Activated gamma-delta T cell treated with anti-CD3 and anti-CD28 coated beads, Interleukin-2, amount 50 U/mL, for 16 hours (primary cell): ENCODE measurements at regions not wholly inside any gene's neighbourhood (a gene's known extent, or its start where the extent isn't known, plus 50 kb on each side); places are given as distances from the start of the nearest gene placed in this dataset.

Experiments
- DNase-seq: peaks from one replicate; pipeline ENCODE4 v3.0.0-alpha.2; 2020; ENCODE audit warnings: low read depth

GRCh38 chr21:43274022-43274945 lies 105.5 kb downstream of the CRYAA start:
- DNase-seq = no peak

DNA sequence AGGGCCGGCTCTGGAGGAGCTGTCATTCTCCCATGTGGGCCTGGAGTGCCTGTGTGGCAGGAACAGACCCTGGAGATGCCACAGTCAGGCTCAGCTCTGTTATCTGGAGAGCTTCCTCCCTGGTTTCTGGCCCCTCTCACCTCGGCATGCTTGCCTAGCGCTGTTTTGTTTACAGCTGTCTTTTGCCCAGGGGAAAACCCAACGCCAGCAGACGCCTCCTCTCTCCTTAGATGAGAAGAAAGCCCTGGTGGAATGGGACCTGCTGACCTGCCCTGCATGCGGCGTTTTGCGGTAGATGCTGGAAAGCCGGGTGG lies 104.9 kb downstream of the CRYAA start:
- no peak for DNase-seq

DNA sequence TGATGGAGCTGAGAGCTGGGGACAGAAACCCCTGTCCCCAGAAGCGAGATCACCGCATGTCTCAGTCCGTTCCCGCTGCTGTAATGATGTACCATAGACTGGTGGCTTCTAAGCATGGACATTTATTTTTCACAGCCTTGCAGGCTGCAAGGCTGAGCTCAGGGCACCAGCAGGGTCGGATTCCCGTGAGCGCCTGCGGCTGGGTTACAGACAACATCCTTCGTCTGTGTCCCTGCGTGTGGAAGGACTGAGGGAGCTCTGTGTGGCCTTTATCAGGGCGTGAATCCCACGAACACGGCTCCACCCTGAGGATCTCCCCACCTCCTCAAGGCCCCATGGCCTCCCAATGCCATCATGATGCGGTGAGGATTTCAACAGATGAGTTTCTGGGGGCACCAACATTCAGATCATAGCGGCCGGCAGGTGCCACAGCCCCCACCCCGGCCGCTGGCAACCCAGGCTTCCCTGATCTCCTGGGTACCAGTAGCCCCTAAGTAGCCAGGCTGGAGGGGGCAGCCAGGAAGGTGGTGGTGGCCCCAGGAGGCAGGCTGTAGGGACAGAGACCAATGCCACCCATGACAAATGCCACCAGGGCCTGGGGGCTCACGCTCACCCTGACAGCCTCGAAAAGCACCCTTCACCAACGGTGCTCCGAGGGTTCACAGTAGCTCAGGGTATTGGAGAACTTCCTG lies 104.4 kb downstream of the CRYAA start:
- DNase-seq = no peak

GRCh38 chr21:43272591-43272990 lies 103.8 kb downstream of the CRYAA start:
- DNase-seq = no peak

DNA sequence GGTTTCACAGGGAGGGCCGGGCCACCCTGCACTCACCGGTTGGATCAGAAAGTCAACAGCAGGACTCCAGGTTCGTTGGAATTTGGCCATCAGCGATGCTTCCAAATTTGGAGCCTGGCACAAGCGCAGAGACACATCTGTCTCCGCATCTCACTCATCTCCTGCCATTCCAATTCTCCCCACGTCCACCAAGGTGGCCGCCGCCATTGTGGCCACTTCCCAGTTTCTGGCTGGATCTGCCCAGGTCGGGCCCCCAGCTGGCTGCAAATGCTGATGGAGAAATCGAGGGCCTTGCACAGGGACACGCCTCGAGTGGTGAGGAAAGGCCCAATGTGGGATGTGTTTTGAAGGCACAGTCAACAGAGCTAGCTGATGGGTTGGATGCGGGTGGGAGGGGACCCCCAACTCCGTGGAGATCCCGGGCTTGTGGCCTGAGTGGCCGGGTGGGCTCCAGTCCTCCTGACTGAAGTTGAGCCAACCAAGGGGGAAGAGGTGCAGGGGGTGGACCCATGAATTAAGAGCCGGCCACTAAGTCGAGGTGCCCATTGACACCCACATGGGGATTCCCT lies 102.7 kb downstream of the CRYAA start:
- no peak for DNase-seq

- DNase-seq = no peak
These were observed 102.0 kb downstream of the CRYAA start for GRCh38 chr21:43270800-43271301.

DNA sequence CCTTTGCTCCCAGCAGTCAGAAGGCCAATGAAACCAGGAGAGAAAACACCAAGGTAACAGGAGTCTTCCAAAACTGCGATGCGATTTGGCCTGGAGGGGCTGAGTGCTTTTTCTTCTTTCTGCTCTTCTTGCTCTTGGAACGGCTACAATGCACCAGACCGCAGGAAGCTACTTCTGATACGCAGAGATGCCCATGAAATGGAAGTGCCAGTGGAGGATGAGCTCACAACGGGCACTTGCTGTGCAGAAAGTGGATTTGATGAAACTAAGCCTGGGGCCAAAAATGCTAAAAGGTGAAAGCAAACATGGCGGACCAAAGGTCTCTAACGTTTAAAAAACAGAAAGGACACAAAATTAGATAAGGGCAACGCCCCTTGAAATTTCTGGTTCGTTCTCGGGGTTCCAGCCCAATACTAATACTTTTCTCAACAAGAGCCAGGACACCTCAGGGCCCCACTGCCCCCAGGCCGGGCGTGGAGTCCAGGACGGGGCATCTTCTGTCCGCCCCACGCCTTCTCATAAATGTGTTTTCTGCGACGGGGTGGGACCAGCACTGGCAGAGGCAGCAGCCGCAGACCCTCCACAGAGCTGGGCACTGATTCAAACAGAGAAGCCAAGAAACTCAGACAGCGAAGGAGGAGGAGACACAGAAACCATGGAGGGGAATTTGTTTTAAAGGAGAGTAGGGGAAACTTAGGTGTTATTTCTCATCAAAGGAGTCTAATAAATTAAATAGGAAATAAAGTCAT lies 101.3 kb downstream of the CRYAA start:
- DNase-seq = no peak

- no peak for DNase-seq
These were observed 100.6 kb downstream of the CRYAA start for GRCh38 chr21:43269440-43269839.

- DNase-seq = no peak
These were observed 100.0 kb downstream of the CRYAA start for GRCh38 chr21:43268804-43269186.

- DNase-seq = no peak
These were observed 99.4 kb downstream of the CRYAA start for GRCh38 chr21:43268086-43268803.

DNA sequence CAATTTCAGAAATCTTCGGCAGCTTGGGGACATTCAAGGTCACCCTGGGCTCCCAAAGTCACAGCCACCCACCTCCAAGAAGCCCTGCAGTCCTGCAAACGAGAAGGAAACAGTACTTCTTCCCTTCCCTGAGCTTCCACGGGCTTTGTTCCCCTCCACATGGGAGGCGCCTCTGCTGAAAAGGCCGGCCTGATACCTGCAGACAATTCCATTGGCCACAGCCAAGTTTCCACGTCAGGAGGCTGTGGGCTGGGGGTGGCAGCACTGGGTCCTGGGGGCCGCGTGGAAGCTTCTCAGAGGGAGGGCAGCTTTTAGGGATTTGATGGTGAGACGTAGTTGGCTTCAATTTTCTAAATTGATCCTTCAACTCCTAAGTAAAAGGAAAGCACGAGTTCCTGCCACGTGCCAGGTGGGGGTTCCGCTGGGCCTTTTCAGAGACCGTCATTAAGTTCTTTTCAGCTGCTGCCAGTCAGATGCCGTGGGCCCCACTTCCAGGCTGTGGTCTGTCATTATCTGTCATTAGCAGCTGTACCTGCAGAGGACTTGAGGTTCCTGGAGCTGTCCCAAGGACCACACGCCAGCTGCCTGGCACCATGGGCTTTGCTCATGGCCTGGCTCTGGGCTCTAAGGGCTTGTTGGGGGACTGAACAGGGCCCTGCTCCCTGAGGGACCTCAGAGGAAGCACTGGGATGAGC lies 98.7 kb downstream of the CRYAA start:
- DNase-seq = no peak

DNA sequence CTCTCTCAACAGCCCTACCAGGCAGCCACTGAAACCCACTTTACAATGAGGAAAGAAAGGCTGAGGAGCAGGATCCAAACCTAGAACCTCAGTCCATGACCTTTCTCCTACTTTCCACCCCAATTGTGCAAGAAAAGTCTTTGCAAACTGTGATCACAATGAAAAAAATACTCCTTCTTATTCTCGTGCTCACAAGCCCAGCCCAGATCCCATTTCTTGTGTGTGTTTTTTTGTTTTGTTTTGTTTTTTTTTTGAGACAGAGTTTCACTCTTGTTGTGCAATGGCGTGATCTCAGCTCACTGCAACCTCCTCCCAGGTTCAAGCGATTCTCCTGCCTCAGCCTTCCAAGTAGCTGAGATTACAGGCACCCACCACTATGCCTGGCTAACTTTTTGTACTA lies 97.7 kb downstream of the CRYAA start:
- DNase-seq = no peak

DNA sequence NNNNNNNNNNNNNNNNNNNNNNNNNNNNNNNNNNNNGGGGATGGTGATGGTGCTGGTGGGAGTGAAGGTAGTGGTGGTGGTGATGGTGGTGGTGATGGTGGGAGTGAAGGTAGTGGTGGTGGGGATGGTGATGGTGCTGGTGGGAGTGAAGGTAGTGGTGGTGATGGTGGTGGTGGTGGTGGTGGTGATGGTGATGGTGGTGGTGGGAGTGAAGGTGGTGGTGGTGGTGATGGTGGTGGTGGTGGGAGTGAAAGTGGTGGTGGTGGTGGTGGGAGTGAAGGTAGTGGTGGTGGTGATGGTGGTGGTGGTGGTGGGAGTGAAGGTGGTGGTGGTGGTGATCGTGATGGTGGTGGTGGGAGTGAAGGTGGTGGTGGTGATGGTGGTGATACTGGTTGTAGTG lies 93.6 kb downstream of the CRYAA start:
- DNase-seq = no peak
